AG04449 (cell line): ENCODE measurements at regions not wholly inside any gene's neighbourhood (a gene's known extent, or its start where the extent isn't known, plus 50 kb on each side); places are given as distances from the start of the nearest gene placed in this dataset.

Source experiments
- CTCF ChIA-PET: fragments of 350-600 bp; formaldehyde crosslinking; extraction: SDS; loops from one replicate; lab custom pipeline; 2021; ENCODE audit warnings: antibody characterized with exemption; lab: Yijun Ruan, JAX
- POLR2A ChIA-PET: fragments of 400-600, 350-600 bp; formaldehyde crosslinking; extraction: SDS; loops from one replicate; lab custom pipeline; 2020; ENCODE audit warnings: antibody characterized with exemption, inconsistent platforms; lab: Yijun Ruan, JAX
- DNase-seq: peaks from one replicate; pipeline ENCODE4 v3.0.0-alpha.2; 2010; ENCODE audit warnings: low read depth, low spot score
- H3K4me3 ChIP-seq: 2 replicates; pipeline ENCODE4 v1.5.1; 2011; ENCODE audit warnings: low read depth, mild to moderate bottlenecking, control low read depth, low read length
- TF ChIP-seq, protein P1 (sequence below): IDR thresholded peaks from one replicate; pipeline ENCODE4 v1.5.1; 2011; ENCODE audit warnings: mild to moderate bottlenecking, moderate library complexity, low read length, control low read depth, inconsistent platforms; ENCODE audit not compliant: insufficient read depth; ENCODE audit errors: missing control alignments

DNA sequence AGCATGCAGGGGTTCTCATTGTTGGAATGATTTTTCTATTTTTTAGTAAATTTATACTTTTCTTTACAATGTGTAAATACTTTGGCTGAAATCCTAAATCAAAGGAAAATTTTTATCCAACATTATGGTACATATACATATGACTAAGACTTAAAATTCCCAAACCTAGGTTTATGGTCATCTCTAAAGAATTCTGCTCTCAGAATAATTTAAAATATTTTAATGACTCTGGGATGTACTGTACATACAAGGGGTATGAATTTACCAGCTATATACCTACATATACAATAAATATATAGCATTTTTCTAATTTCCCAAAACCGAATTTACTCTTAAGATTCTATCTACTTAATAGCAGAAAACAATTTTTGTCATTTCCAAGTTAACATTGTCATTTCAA is 137.9 kb upstream of the POU1F1 start:
- CTCF ChIA-PET: interaction anchor here (0.7 to 1.2 kb wide), 3 partner anchors 63 to 88 kb away, joined by 3 to 5 read pairs (median 3); no protein-coding TSS in a partner anchor
- no peak overlapping the region for H3K4me3 ChIP-seq
- TF ChIP-seq, protein P1, sequence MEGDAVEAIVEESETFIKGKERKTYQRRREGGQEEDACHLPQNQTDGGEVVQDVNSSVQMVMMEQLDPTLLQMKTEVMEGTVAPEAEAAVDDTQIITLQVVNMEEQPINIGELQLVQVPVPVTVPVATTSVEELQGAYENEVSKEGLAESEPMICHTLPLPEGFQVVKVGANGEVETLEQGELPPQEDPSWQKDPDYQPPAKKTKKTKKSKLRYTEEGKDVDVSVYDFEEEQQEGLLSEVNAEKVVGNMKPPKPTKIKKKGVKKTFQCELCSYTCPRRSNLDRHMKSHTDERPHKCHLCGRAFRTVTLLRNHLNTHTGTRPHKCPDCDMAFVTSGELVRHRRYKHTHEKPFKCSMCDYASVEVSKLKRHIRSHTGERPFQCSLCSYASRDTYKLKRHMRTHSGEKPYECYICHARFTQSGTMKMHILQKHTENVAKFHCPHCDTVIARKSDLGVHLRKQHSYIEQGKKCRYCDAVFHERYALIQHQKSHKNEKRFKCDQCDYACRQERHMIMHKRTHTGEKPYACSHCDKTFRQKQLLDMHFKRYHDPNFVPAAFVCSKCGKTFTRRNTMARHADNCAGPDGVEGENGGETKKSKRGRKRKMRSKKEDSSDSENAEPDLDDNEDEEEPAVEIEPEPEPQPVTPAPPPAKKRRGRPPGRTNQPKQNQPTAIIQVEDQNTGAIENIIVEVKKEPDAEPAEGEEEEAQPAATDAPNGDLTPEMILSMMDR: no peak
- POLR2A ChIA-PET: interaction anchor here (1.1 kb wide), 1 partner anchor 23 kb away, joined by 7 read pairs; no protein-coding TSS in a partner anchor
- DNase-seq: no peak

DNA sequence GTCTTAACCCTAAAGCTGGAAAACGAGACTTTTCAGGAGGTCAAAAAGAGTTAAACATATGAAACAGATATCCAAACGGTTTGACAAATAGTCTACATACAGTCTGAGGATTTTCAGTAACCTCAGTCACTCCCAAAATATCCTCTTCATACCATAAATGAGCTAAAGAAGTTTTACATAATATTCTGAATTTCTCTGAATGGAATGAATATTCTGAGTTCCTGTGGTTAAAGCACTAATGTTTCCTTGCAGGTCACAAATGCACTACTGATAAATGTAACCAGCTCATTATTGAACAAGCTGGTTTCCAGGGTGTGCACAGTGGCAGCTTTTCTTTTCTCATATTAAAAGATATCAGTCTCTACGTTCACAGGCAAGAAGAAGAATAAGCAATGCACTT is 137.4 kb upstream of the POU1F1 start:
- DNase-seq: peak; percentile 49
- H3K4me3 ChIP-seq: no peak overlapping the region
- ChIA-PET CTCF (interaction anchor here (0.7 to 0.8 kb wide), 2 partner anchors 65 to 89 kb away, joined by 3 read pairs; no protein-coding TSS in a partner anchor), POLR2A (interaction anchor here (1.1 kb wide), 1 partner anchor 23 kb away, joined by 7 read pairs; no protein-coding TSS in a partner anchor)
- TF ChIP-seq, protein P1: no peak

DNA sequence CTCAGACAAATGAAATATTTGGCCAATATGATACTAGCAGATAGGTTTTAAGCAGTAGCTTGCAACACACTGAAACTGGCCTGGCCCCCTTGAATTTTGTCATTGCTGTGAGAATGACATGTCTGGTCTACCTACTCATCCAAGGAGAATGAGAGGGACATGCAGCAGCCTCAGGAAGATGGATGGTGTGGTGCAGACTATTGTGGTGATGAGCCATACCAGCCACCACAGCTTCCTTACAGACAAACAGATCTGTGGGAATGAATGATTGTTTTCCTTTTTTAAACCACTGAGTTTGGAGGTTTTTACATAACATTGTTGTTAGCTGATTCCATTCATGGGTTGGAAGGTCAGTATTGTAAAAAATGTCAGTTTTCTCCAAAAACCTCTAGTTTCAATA is 133.7 kb upstream of the POU1F1 start:
- TF ChIP-seq, protein P1: no peak
- H3K4me3 ChIP-seq: no peak overlapping the region
- ChIA-PET CTCF (no interaction called here), POLR2A (interaction anchor here (1.2 to 1.6 kb wide), 2 partner anchors 9 to 28 kb away, joined by 3 read pairs; no protein-coding TSS in a partner anchor)
- peak; percentile 81 for DNase-seq

DNA sequence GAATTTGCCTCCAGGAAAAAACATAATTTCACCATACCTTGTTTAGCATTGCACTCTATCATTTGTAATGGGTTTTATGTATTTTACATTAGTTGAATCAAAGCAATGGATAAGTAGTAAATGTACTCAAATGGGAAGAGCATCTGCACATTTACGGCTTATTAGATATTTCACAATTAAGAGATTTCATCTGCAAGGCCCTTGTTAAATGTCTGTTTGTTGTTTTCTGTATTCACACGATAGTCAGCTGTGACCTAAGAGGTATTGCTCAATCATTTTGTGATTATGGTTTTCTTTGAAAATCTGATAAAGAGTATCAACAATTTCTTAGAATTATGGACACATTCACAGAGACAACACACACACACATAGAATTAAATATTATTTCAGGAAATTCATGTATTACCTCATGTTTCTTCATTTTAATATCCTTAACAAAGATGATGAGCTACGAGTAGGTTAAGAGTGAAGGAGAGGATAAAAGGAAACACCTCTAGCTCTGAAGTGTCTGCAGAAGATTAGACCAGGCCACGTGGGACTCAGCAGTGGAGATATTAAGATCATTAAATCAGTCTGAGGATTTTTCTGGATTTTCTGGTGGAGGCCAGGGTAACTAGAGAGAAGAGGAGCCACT is 121.9 kb upstream of the POU1F1 start:
- DNase-seq: no peak
- POLR2A ChIA-PET: interaction anchor here (0.7 kb wide), 1 partner anchor 660 kb away, joined by 3 read pairs; the partner anchor contains the start of gene CGGBP1
- H3K4me3 ChIP-seq: no peak overlapping the region
- TF ChIP-seq, protein P1: no peak
- CTCF ChIA-PET: interaction anchor here (1.0 to 1.6 kb wide), 2 partner anchors 9 to 18 kb away, joined by 3 read pairs; no protein-coding TSS in a partner anchor

DNA sequence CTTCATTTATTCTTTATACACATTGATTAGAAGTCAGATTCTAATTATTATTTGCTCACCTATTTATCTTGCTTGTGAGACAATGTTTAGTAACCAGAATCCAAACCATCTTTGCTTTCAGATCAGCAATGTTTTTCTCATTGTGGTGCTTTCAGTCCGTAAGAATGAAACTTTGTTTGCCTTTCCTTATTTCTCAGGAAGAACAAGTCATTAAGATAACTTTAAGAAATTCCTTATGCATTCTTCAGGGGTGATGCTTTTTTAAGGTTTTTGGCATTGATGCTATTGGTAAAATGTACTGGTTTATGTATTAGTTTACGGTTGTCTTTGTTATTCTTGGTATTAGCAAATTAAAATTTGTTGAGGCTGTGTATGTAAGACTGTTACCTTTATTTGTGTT is 120.8 kb upstream of the POU1F1 start:
- POLR2A ChIA-PET: no interaction called here
- CTCF ChIA-PET: interaction anchor here (1.6 kb wide), 1 partner anchor 20 kb away, joined by 3 read pairs; no protein-coding TSS in a partner anchor
- H3K4me3 ChIP-seq: no peak overlapping the region
- TF ChIP-seq, protein P1: no peak
- DNase-seq: peak; percentile 46

DNA sequence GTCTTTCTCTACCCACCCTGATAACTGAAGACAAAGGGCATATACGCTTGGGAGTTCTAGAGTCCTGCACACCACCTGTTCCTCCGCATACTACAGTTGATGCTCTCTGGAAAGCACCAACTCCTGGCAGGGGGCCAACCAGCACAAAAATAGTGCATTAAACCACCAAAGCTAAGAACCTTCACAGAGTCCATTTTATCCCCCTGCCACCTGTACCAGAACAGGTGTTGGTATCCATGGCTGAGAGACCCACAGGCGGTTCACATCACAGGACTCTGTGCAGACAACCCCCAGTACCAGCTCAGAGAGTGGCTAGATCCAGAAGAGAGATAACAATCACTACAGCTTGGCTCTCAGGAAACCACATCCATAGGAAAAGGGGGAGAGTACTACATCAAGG is 114.4 kb upstream of the POU1F1 start:
- TF ChIP-seq, protein P1: no peak
- ChIA-PET CTCF (interaction anchor here (1.2 to 3.9 kb wide), 2 partner anchors 40 to 110 kb away, joined by 3 to 19 read pairs; no protein-coding TSS in a partner anchor), POLR2A (no interaction called here)
- H3K4me3 ChIP-seq: no peak overlapping the region
- no peak for DNase-seq
